Testis (tissue), 2 donors: ENCODE measurements at regions not wholly inside any gene's neighbourhood (a gene's known extent, or its start where the extent isn't known, plus 50 kb on each side); places are given as distances from the start of the nearest gene placed in this dataset.

Experiments used
- CTCF ChIP-seq, 3 experiments: fragments of 450-650 bp in 2 of 3; fragments of 200-600 bp in 1 of 3; sonication (generic) in 1 of 3; IDR thresholded peaks; one replicate each; pipeline ENCODE4 v1.5.1; 2016 to 2019; ENCODE audit warnings: antibody characterized with exemption in 3 of 3, mild to moderate bottlenecking in 2 of 3, moderate library complexity in 1 of 3
- POLR2A ChIP-seq: fragments of 450-650 bp; IDR thresholded peaks from one replicate; pipeline ENCODE4 v1.6.1; 2017; ENCODE audit warnings: antibody characterized with exemption, mild to moderate bottlenecking, moderate library complexity

DNA sequence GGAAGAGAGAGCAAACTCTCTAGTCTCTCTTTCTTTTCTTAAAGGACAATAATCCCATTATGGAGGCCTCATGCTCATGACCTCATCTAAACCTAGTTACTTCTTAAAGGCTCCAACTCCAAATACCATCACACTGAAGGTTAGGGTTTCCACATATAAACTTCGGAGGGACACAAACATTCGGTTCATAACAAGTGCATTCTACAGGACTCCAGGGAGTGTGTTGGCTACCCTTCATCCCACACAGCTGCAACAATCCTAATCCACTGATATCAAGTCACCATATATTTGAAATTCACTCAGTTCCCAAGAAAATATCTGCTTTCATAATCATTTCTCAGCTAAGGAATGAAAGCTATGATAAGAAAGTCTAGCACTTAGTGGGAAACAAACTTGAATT, 265.9 kb upstream of the PLEKHG7 start:
- TF ChIP-seq CTCF (IDR thresholded peaks at IDR 0.05) (no peak), POLR2A (no peak)
